ENCODE measurements at regions not wholly inside any gene's neighbourhood (a gene's known extent, or its start where the extent isn't known, plus 50 kb on each side); places are given as distances from the start of the nearest gene placed in this dataset.

- no peak for DNase-seq (ENCODE audit: low spot score)
These were observed 231.5 kb downstream of the HAO1 start for GRCh38 chr20:7708782-7709181.

- DNase-seq (ENCODE audit: low spot score), result no peak
These were observed 229.8 kb downstream of the HAO1 start for GRCh38 chr20:7710440-7710839.

- no peak for DNase-seq (ENCODE audit: low spot score)
These were observed 227.6 kb downstream of the HAO1 start for GRCh38 chr20:7712661-7713060.

- no peak for DNase-seq (ENCODE audit: low spot score)
These were observed 225.7 kb downstream of the HAO1 start for GRCh38 chr20:7714549-7714948.

GRCh38 chr20:7716286-7716972 lies 223.8 kb downstream of the HAO1 start:
- DNase-seq (ENCODE audit: low spot score), result no peak

- DNase-seq (ENCODE audit: low spot score), result no peak
These were observed 217.7 kb downstream of the HAO1 start for GRCh38 chr20:7722564-7722963.

- DNase-seq (ENCODE audit: low spot score), result no peak
These were observed 217.0 kb downstream of the HAO1 start for GRCh38 chr20:7723284-7723683.

- DNase-seq (ENCODE audit: low spot score), result no peak
These were observed 211.9 kb downstream of the HAO1 start for GRCh38 chr20:7728338-7728737.

GRCh38 chr20:7734216-7734615 lies 206.0 kb downstream of the HAO1 start:
- no peak for DNase-seq (ENCODE audit: low spot score)

GRCh38 chr20:7736336-7736735 lies 203.9 kb downstream of the HAO1 start:
- DNase-seq (ENCODE audit: low spot score), result no peak

- no peak for DNase-seq (ENCODE audit: low spot score)
These were observed 198.4 kb downstream of the HAO1 start for GRCh38 chr20:7741866-7742265.

- DNase-seq (ENCODE audit: low spot score), result no peak
These were observed 197.8 kb downstream of the HAO1 start for GRCh38 chr20:7742479-7742878.

- no peak for DNase-seq (ENCODE audit: low spot score)
These were observed 195.8 kb downstream of the HAO1 start for GRCh38 chr20:7744411-7744810.

- DNase-seq (ENCODE audit: low spot score), result no peak
These were observed 191.6 kb downstream of the HAO1 start for GRCh38 chr20:7748624-7749023.

GRCh38 chr20:7754102-7754501 lies 186.2 kb downstream of the HAO1 start:
- DNase-seq (ENCODE audit: low spot score), result no peak

GRCh38 chr20:7758406-7758805 lies 181.9 kb downstream of the HAO1 start:
- no peak for DNase-seq (ENCODE audit: low spot score)

- no peak for DNase-seq (ENCODE audit: low spot score)
These were observed 179.8 kb downstream of the HAO1 start for GRCh38 chr20:7760247-7761031.

GRCh38 chr20:7765221-7765620 lies 175.0 kb downstream of the HAO1 start:
- DNase-seq (ENCODE audit: low spot score), result no peak

- DNase-seq (ENCODE audit: low spot score), result no peak
These were observed 170.2 kb downstream of the HAO1 start for GRCh38 chr20:7770046-7770445.

GRCh38 chr20:7770578-7770977 lies 169.7 kb downstream of the HAO1 start:
- DNase-seq (ENCODE audit: low spot score), result no peak

GRCh38 chr20:7772371-7772770 lies 167.9 kb downstream of the HAO1 start:
- no peak for DNase-seq (ENCODE audit: low spot score)

- DNase-seq (ENCODE audit: low spot score), result no peak
These were observed 166.7 kb downstream of the HAO1 start for GRCh38 chr20:7773511-7773910.

- DNase-seq (ENCODE audit: low spot score), result no peak
These were observed 165.2 kb downstream of the HAO1 start for GRCh38 chr20:7775072-7775471.

- no peak for DNase-seq (ENCODE audit: low spot score)
These were observed 164.1 kb downstream of the HAO1 start for GRCh38 chr20:7776148-7776547.
